ENCODE measurements at regions not wholly inside any gene's neighbourhood (a gene's known extent, or its start where the extent isn't known, plus 50 kb on each side); places are given as distances from the start of the nearest gene placed in this dataset.

DNA sequence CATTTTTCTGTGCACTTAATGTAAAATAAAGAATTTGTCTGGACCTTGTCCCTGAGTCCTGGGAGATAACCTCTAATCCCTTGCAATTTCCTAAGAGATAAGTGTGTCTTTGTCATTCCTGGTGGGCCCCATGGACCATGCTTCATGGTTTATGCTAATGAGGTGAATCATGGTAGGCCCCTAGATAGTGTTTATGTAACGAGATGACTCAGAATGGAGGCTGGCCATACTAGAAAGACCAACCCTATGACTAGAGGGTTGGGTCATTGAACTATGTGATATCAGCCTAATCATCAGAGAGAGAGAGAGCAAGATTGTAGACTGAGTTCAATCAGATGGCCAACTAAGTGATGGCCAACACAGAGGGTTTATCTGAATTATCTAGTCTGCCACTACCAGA, 64.2 kb upstream of the NHSL2 start:
- no peak for TF ChIP-seq CTCF (IDR thresholded peaks at IDR 0.05 in 2 of 3, conservative IDR thresholded peaks at IDR 0.05 in 1 of 3; ENCODE audit: borderline replicate concordance in 1 of 3, insufficient read depth in 1 of 3, low read depth in 2 of 3, low read length in 2 of 3)
- TF ChIP-seq ZNF274 (IDR thresholded peaks at IDR 0.05; ENCODE audit: low read depth, low read length) = no peak
- TF ChIP-seq ZBTB33 (IDR thresholded peaks at IDR 0.05; ENCODE audit: extremely low read depth, insufficient replicate concordance, low read length) = no peak
- TF ChIP-seq CEBPB (IDR thresholded peaks at IDR 0.05; ENCODE audit: low read depth) = no peak
- TF ChIP-seq RAD21 (IDR thresholded peaks at IDR 0.05; ENCODE audit: low read depth) = no peak
- TF ChIP-seq POLR2AphosphoS5 (IDR thresholded peaks at IDR 0.05; ENCODE audit: low read depth, low read length) = no peak
- TF ChIP-seq, protein P1, sequence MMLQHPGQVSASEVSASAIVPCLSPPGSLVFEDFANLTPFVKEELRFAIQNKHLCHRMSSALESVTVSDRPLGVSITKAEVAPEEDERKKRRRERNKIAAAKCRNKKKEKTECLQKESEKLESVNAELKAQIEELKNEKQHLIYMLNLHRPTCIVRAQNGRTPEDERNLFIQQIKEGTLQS (IDR thresholded peaks at IDR 0.05) = no peak
- TF ChIP-seq SP1 (IDR thresholded peaks at IDR 0.05; ENCODE audit: low read depth) = no peak
- TF ChIP-seq SRF (IDR thresholded peaks at IDR 0.05; ENCODE audit: low read depth) = no peak
- TF ChIP-seq POLR2A (IDR thresholded peaks at IDR 0.05; ENCODE audit: borderline replicate concordance, extremely low read depth, insufficient read depth, insufficient read length) = no peak
- no peak for TF ChIP-seq EZH2 (IDR thresholded peaks at IDR 0.05)
- TF ChIP-seq, protein P2, sequence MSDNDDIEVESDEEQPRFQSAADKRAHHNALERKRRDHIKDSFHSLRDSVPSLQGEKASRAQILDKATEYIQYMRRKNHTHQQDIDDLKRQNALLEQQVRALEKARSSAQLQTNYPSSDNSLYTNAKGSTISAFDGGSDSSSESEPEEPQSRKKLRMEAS (IDR thresholded peaks at IDR 0.05) = no peak
